BLaER1 treated with 17β-estradiol and CSF1 and Interleukin-3, amounts not matched to agents 10 nM and 100 nM (cell line): ENCODE measurements at regions not wholly inside any gene's neighbourhood (a gene's known extent, or its start where the extent isn't known, plus 50 kb on each side); places are given as distances from the start of the nearest gene placed in this dataset.

Source experiments
- H3K27ac ChIP-seq, 11 experiments: shearing (Covaris generic); formaldehyde crosslinking; 2 replicates each; pipeline ENCODE4 v1.8.1; 2022
- H3K27me3 ChIP-seq, 11 experiments: shearing (Covaris generic); formaldehyde crosslinking; 2 replicates each; pipeline ENCODE4 v1.8.1; 2022
- H3K36me3 ChIP-seq, 11 experiments: shearing (Covaris generic); formaldehyde crosslinking; 2 replicates each; pipeline ENCODE4 v1.8.1; 2022
- H3K4me1 ChIP-seq, 10 experiments: shearing (Covaris generic); formaldehyde crosslinking; 2 replicates each; pipeline ENCODE4 v1.8.1; 2022
- H3K4me2 ChIP-seq, 11 experiments: shearing (Covaris generic); formaldehyde crosslinking; 2 replicates each; pipeline ENCODE4 v1.8.1; 2022
- H3K4me3 ChIP-seq, 10 experiments: shearing (Covaris generic); formaldehyde crosslinking; 2 replicates each; pipeline ENCODE4 v1.8.1; 2022
- H3K9ac ChIP-seq, 11 experiments: shearing (Covaris generic); formaldehyde crosslinking; 2 replicates each; pipeline ENCODE4 v1.8.1; 2022
- H3K9me3 ChIP-seq, 11 experiments: shearing (Covaris generic); formaldehyde crosslinking; replicated peaks in 1 of 11; 2 replicates each; pipeline ENCODE4 v1.8.1; 2022
- H4K20me1 ChIP-seq, 11 experiments: shearing (Covaris generic); formaldehyde crosslinking; 2 replicates each; pipeline ENCODE4 v1.8.1; 2022
- Cebpa-rat ChIP-seq, 11 experiments: shearing (Covaris generic); IDR thresholded peaks; 2 replicates each; pipeline ENCODE4 v1.8.1; 2022

DNA sequence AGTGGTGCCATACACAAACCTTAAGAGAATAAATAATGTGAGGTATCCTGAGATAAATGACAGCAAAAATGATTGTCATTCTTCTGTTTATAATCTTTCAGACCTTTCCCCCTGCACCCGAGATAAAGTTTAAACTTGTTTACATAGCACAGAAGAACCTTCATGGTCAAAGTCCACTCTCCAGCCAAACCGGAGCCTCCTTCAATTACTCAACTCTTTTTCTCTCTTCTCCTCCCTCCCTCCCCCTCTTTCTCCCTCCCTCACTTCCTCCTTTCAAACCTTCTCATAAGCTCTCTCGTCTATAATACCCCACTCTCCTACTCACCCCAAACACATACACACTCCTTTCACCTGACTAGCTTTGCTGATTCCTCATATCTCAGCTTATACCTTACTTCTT is 198.9 kb downstream of the EFHB start:
- Histone ChIP-seq H3K4me1 (no peaks in the 10 kb centered on the region), H3K36me3 (no peaks in the 10 kb centered on the region), H3K9me3 (peaks cover 0 to 3% (median 0%) of the 10 kb centered on the region in 11 experiments; a peak in 2 of 22 replicates), H3K4me2 (no peak overlapping the region), H3K9ac (no peak overlapping the region), H4K20me1 (no peaks in the 10 kb centered on the region), H3K4me3 (no peak overlapping the region), H3K27me3 (no peaks in the 10 kb centered on the region), H3K27ac (no peak overlapping the region)
- no peak for TF ChIP-seq Cebpa-rat (IDR thresholded peaks at IDR 0.05)

GRCh38 chr3:19734453-19734852 is 199.6 kb downstream of the EFHB start:
- Histone ChIP-seq H3K9ac (no peak overlapping the region), H4K20me1 (no peaks in the 10 kb centered on the region), H3K4me1 (no peaks in the 10 kb centered on the region), H3K27me3 (no peaks in the 10 kb centered on the region), H3K27ac (no peak overlapping the region), H3K4me2 (no peak overlapping the region), H3K36me3 (no peaks in the 10 kb centered on the region), H3K4me3 (no peak overlapping the region), H3K9me3 (peaks cover 0 to 8% (median 0%) of the 10 kb centered on the region in 11 experiments; a peak in 3 of 22 replicates)
- TF ChIP-seq Cebpa-rat (IDR thresholded peaks at IDR 0.05), result no peak

DNA sequence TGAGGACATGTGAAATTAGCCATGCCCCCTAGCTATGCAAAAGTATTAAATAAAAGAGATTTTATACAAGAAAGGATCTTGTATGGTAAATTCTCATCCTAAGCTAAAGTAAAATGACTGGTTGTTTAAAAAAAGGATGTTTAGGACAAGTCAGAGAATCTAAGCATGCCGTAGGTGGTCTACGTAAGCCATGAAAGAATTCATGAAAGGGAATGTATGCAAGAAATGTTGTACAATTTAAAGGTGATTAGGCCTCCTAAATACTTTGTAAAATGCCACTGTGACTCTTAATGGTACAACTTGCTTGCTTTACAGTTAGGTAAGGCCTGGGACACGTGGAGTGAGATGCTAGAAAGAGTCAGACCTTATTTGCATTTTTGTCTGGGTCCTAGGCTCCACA is 209.0 kb downstream of the EFHB start:
- no peaks in the 10 kb centered on the region for H3K27me3 ChIP-seq
- H3K4me2 ChIP-seq, result no peak overlapping the region
- peaks cover 6 to 25% (median 19%) of the 10 kb centered on the region in 11 experiments; a peak in 21 of 22 replicates for H3K9me3 ChIP-seq
- no peak overlapping the region for H3K27ac ChIP-seq
- no peaks in the 10 kb centered on the region for H4K20me1 ChIP-seq
- no peak overlapping the region for H3K9ac ChIP-seq
- no peaks in the 10 kb centered on the region for H3K4me1 ChIP-seq
- H3K36me3 ChIP-seq, result no peaks in the 10 kb centered on the region
- H3K4me3 ChIP-seq, result no peak overlapping the region
- no peak for TF ChIP-seq Cebpa-rat (IDR thresholded peaks at IDR 0.05)

- Histone ChIP-seq H3K4me2 (no peak overlapping the region), H4K20me1 (no peaks in the 10 kb centered on the region), H3K4me3 (no peak overlapping the region), H3K27ac (no peak overlapping the region), H3K27me3 (no peaks in the 10 kb centered on the region), H3K4me1 (no peaks in the 10 kb centered on the region), H3K36me3 (no peaks in the 10 kb centered on the region), H3K9me3 (no peaks in the 10 kb centered on the region), H3K9ac (no peak overlapping the region)
- no peak for TF ChIP-seq Cebpa-rat (IDR thresholded peaks at IDR 0.05)
These were observed 216.3 kb downstream of the EFHB start for GRCh38 chr3:19717736-19718135.

DNA sequence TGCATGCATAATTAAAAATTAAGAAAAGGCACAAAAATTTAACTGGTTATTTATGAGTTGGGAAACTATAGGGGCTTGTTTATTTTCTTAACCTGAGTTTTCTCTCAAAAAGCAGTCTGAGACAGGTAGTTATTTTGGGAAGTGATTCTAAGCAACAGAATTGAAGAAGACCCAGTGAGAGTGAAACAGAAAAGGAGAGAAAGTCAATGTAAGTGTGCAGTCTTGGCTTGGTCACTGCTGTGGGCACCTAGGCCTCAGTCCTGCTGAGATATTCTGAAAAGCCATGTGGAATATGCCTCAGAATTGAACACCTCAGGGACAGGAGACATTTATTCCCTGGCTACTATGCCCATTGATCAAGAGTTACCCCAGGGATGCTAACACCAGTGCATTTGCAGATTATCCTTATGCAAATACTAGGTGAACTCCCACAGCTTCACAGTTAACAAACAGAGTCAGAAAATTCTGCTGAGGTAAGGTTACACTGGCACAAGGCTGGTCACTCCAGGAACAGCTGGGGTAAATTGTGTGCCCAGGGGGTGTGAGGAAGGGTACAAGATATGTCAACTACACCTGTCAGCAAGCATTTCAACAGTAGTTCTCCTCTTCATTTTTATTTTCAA is 222.7 kb downstream of the EFHB start:
- Histone ChIP-seq H3K4me2 (no peak overlapping the region), H3K27ac (no peak overlapping the region), H3K9me3 (no peaks in the 10 kb centered on the region), H3K4me3 (no peak overlapping the region), H3K4me1 (no peaks in the 10 kb centered on the region), H4K20me1 (no peaks in the 10 kb centered on the region), H3K27me3 (no peaks in the 10 kb centered on the region), H3K9ac (no peak overlapping the region), H3K36me3 (no peaks in the 10 kb centered on the region)
- no peak for TF ChIP-seq Cebpa-rat (IDR thresholded peaks at IDR 0.05)

DNA sequence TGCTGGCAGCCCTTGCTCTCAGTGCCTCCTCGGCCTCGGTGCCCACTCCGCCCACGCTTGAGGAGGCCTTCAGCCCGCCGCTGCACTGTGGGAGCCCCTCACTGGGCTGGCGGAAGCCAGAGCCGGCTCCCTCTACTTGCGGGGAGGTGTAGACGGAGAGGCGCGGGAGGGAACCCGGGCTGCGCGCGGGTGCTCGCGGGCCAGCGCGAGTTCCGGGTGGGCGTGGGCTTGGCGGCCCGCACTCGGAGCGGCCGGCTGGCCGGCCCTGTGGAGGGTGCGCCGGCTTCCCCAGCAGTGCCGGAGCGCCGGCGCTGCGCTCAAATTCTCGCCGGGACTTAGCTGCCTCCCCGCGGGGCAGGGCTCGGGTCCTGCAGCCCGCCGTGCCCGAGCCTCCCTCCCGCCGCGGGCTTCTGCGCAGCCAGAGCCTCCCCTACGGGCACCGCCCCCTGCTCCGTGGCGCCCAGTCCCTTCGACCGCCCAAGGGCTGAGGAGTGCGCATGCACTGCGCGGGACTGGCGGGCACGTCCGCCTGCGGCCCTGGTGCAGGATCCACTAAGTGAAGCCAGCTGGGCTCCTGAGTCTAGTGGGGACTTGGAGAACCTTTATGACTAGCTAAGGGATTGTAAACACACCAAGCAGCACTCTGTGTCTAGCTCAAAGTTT is 231.5 kb downstream of the EFHB start:
- peaks cover 0 to 4% (median 0%) of the 10 kb centered on the region in 10 experiments; a peak in 1 of 20 replicates for H3K4me1 ChIP-seq
- H3K27ac ChIP-seq, result no peak overlapping the region
- no peak for TF ChIP-seq Cebpa-rat (IDR thresholded peaks at IDR 0.05)
- H3K4me3 ChIP-seq, result no peak overlapping the region
- H4K20me1 ChIP-seq, result no peaks in the 10 kb centered on the region
- no peaks in the 10 kb centered on the region for H3K36me3 ChIP-seq
- H3K9me3 ChIP-seq, result peaks cover 10 to 16% (median 15%) of the 10 kb centered on the region in 11 experiments
- H3K27me3 ChIP-seq, result no peaks in the 10 kb centered on the region
- no peak overlapping the region for H3K9ac ChIP-seq
- no peak overlapping the region for H3K4me2 ChIP-seq

DNA sequence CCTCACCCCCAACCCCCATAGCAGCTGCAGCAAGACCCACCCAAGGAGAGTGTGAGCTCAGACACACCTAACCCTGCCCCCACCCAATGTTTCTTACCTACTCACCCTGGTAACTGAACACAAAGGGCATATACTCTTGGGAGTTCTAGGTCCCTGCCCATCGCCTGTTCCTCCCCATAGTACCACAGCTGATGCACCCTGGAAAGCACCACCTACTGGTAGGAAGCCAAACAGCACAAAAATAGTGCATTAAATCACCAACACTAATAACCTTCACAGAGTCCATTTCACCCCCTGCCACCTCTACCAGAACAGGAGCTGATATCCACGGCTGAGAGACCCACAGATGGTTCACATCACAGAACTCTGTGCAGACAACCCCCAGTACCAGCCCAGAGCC is 245.2 kb downstream of the EFHB start:
- Histone ChIP-seq H3K4me2 (no peak overlapping the region), H3K4me1 (no peaks in the 10 kb centered on the region), H3K4me3 (no peak overlapping the region), H4K20me1 (no peaks in the 10 kb centered on the region), H3K9me3 (peaks cover 0 to 24% (median 11%) of the 10 kb centered on the region in 11 experiments; a peak in 13 of 22 replicates), H3K36me3 (no peaks in the 10 kb centered on the region), H3K9ac (no peak overlapping the region), H3K27me3 (no peaks in the 10 kb centered on the region), H3K27ac (no peak overlapping the region)
- TF ChIP-seq Cebpa-rat (IDR thresholded peaks at IDR 0.05), result no peak

- no peak overlapping the region for H3K4me3 ChIP-seq
- no peaks in the 10 kb centered on the region for H4K20me1 ChIP-seq
- H3K36me3 ChIP-seq, result no peaks in the 10 kb centered on the region
- H3K9ac ChIP-seq, result no peak overlapping the region
- H3K27ac ChIP-seq, result no peak overlapping the region
- no peaks in the 10 kb centered on the region for H3K4me1 ChIP-seq
- H3K4me2 ChIP-seq, result no peak overlapping the region
- no peaks in the 10 kb centered on the region for H3K9me3 ChIP-seq
- TF ChIP-seq Cebpa-rat (IDR thresholded peaks at IDR 0.05), result no peak
- H3K27me3 ChIP-seq, result no peaks in the 10 kb centered on the region
These were observed 265.9 kb downstream of the EFHB start for GRCh38 chr3:19668163-19668562.

DNA sequence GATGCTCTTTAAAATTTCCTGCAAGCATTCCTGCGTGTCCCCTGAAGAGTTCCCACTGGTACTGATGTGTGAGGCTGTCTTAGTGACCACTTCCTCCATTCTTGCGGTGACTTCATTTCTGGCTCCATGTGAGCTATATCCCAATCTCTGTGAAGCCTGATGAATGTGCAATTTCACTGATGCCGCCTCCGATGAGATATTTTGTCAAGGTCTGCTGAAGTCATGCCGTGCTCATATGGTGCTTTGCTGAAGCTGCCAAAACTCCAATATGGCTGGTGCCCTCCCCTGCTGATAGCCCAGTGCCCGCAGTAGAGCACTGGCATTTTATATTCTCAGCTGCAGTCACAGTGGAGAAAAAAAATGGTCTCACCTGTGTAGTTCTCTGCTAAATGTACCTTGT is 271.5 kb downstream of the EFHB start:
- Histone ChIP-seq H3K27me3 (no peaks in the 10 kb centered on the region), H3K36me3 (no peaks in the 10 kb centered on the region), H3K4me1 (no peaks in the 10 kb centered on the region), H4K20me1 (no peaks in the 10 kb centered on the region), H3K9ac (no peak overlapping the region), H3K27ac (no peak overlapping the region), H3K9me3 (no peaks in the 10 kb centered on the region; a peak in 1 of 22 replicates), H3K4me3 (no peak overlapping the region), H3K4me2 (no peak overlapping the region)
- TF ChIP-seq Cebpa-rat (IDR thresholded peaks at IDR 0.05), result no peak

- TF ChIP-seq Cebpa-rat (IDR thresholded peaks at IDR 0.05), result no peak
- Histone ChIP-seq H3K4me2 (no peak overlapping the region), H3K9me3 (peaks cover 24 to 32% (median 30%) of the 10 kb centered on the region in 11 experiments), H4K20me1 (no peaks in the 10 kb centered on the region), H3K36me3 (no peaks in the 10 kb centered on the region), H3K4me3 (no peak overlapping the region), H3K4me1 (no peaks in the 10 kb centered on the region), H3K9ac (no peak overlapping the region), H3K27ac (no peak overlapping the region), H3K27me3 (no peaks in the 10 kb centered on the region)
These were observed 281.7 kb downstream of the EFHB start for GRCh38 chr3:19652336-19652735.
